ENCODE measurements at regions not wholly inside any gene's neighbourhood (a gene's known extent, or its start where the extent isn't known, plus 50 kb on each side); places are given as distances from the start of the nearest gene placed in this dataset.
"Not testable (repeated sequence)": the region's sequence is repeated elsewhere in the genome, so short reads cannot be mapped to it uniquely, and the experiment has no call there.

DNA sequence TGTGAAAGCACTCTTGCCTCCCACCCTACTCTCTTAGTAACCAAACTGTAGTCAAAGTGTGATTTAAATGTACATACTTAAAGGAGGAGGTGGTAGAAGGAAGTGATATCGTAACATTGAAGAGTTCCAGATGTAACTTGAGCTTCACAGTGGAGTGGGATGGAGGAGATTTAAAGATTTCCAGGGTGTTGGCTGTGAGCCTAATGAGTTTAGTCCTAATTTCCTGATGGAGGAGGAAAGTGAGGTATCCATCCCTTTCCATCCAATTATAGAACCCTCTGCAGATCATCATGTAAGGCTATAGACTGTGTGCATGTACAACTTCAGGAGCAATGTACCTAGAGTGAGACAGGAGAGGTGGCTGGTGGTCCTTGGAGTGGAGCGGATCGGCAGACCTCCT is 1163.9 kb upstream of the SEMA6A start:
- no peaks in the 10 kb centered on the region for H3K36me3 Mint-ChIP-seq (ENCODE audit: low read depth)
- H3K27ac Mint-ChIP-seq: no peak overlapping the region
- no peak for ATAC-seq (replicated peaks)
- H3K4me3 Mint-ChIP-seq: no peak overlapping the region
- no peaks in the 10 kb centered on the region for H3K27me3 Mint-ChIP-seq
- H3K4me1 Mint-ChIP-seq: no peaks in the 10 kb centered on the region
- peaks cover 18% of the 10 kb centered on the region for H3K9me3 Mint-ChIP-seq

GRCh38 chr5:117736698-117737097 is 1162.1 kb upstream of the SEMA6A start:
- H3K27me3 Mint-ChIP-seq: no peaks in the 10 kb centered on the region

DNA sequence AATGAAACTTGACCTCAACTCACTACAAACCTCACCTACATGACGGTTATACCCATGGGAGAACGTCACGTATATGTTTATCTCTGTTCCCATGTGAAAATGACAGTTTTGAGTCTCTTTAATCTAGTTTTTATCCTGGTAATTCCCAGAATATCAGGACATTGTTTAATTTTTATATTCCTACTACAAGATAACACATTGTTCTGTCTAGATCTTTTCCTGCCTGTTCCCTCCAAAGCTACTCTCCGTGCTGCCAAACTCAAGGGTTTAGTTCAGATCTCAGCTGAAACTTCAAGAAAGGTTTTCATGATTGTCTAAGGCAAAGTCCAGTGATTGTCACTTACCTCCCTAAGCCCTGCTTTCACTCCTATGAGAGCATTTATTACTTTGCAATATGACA is 1159.4 kb upstream of the SEMA6A start:
- H3K27ac Mint-ChIP-seq: no peak overlapping the region
- no peaks in the 10 kb centered on the region for H3K27me3 Mint-ChIP-seq
- H3K36me3 Mint-ChIP-seq (ENCODE audit: low read depth): no peaks in the 10 kb centered on the region
- H3K4me1 Mint-ChIP-seq: no peaks in the 10 kb centered on the region
- no peak for ATAC-seq (replicated peaks)
- peaks cover 24% of the 10 kb centered on the region for H3K9me3 Mint-ChIP-seq
- no peak overlapping the region for H3K4me3 Mint-ChIP-seq

More at GRCh38 chr5:117736698-117737097, 1162.1 kb upstream of the SEMA6A start:
- Mint-ChIP-seq H3K9me3 (peaks cover 18% of the 10 kb centered on the region), H3K4me1 (no peaks in the 10 kb centered on the region), H3K36me3 (ENCODE audit: low read depth) (no peaks in the 10 kb centered on the region), H3K27ac (no peak overlapping the region), H3K4me3 (no peak overlapping the region)
- no peak for ATAC-seq (replicated peaks)

DNA sequence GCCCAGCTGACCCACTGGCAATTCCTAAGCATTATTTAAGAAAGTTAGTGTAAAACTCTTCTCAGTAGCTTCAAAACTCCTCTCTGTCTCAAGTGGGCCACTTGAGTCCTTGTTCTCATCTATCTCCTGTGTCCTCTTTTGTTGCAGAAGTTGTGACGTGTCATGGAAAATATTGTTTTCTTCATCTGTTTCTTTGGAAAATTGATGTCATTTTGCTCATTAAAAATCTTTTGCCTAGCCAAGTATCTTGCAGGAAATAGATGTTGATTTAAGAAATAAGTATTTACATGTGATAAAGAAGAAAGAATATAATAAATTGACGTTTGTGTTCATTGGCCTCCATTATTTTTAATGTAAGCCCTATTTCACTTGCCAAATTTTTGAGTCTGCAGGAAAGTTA is 1158.4 kb upstream of the SEMA6A start:
- Mint-ChIP-seq H3K4me1 (no peaks in the 10 kb centered on the region), H3K27ac (no peak overlapping the region), H3K36me3 (ENCODE audit: low read depth) (no peaks in the 10 kb centered on the region)

GRCh38 chr5:117732264-117732663 is 1157.6 kb upstream of the SEMA6A start:
- Mint-ChIP-seq H3K27ac (no peak overlapping the region), H3K27me3 (no peaks in the 10 kb centered on the region), H3K4me3 (no peak overlapping the region), H3K36me3 (ENCODE audit: low read depth) (no peaks in the 10 kb centered on the region), H3K4me1 (no peaks in the 10 kb centered on the region), H3K9me3 (peaks cover 14% of the 10 kb centered on the region)
- no peak for ATAC-seq (replicated peaks)

More for the DNA sequence above, 1158.4 kb upstream of the SEMA6A start:
- H3K9me3 Mint-ChIP-seq: peaks cover 21% of the 10 kb centered on the region
- no peak overlapping the region for H3K4me3 Mint-ChIP-seq
- H3K27me3 Mint-ChIP-seq: no peaks in the 10 kb centered on the region
- ATAC-seq (replicated peaks): no peak

- no peak for ATAC-seq (replicated peaks)
- Mint-ChIP-seq H3K27me3 (no peaks in the 10 kb centered on the region), H3K36me3 (ENCODE audit: low read depth) (no peaks in the 10 kb centered on the region), H3K4me3 (no peak overlapping the region), H3K4me1 (no peaks in the 10 kb centered on the region), H3K9me3 (peaks cover 14% of the 10 kb centered on the region), H3K27ac (no peak overlapping the region)
Observed at GRCh38 chr5:117731446-117731845, 1156.8 kb upstream of the SEMA6A start.

GRCh38 chr5:117720784-117721183 is 1146.2 kb upstream of the SEMA6A start:
- not testable (repeated sequence) for H3K9me3 Mint-ChIP-seq; H3K4me1 Mint-ChIP-seq; H3K36me3 Mint-ChIP-seq (ENCODE audit: low read depth); ATAC-seq (replicated peaks); H3K4me3 Mint-ChIP-seq; H3K27me3 Mint-ChIP-seq; H3K27ac Mint-ChIP-seq

DNA sequence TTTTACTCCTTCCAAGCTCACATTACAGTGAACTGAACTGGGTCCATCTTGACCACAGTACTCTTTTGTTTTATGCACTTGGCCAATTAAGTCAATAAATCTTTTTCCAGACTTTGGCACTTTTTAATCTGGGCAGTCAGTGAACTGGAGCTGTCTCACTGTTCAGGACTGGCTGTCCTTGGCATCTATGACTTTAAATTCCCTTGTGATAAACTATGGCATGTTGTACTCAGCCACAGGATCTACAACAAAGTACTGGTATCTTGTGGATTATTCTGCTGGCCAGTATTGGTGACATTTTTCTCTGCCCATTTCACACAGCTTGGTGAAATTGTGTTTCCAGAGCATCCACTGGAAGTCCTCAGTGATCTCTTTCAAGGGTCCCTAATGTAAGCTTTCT is 1144.8 kb upstream of the SEMA6A start:
- peaks cover 16% of the 10 kb centered on the region for H3K9me3 Mint-ChIP-seq
- no peaks in the 10 kb centered on the region for H3K36me3 Mint-ChIP-seq (ENCODE audit: low read depth)
- no peak overlapping the region for H3K27ac Mint-ChIP-seq
- no peak overlapping the region for H3K4me3 Mint-ChIP-seq
- H3K4me1 Mint-ChIP-seq: no peaks in the 10 kb centered on the region
- no peak for ATAC-seq (replicated peaks)
- no peaks in the 10 kb centered on the region for H3K27me3 Mint-ChIP-seq

GRCh38 chr5:117713585-117714198 is 1139.1 kb upstream of the SEMA6A start:
- ATAC-seq (replicated peaks): no peak
- Mint-ChIP-seq H3K4me3 (no peak overlapping the region), H3K9me3 (peaks cover 17% of the 10 kb centered on the region), H3K36me3 (ENCODE audit: low read depth) (no peaks in the 10 kb centered on the region), H3K27ac (no peak overlapping the region), H3K4me1 (no peaks in the 10 kb centered on the region), H3K27me3 (no peaks in the 10 kb centered on the region)

GRCh38 chr5:117701062-117701461 is 1126.4 kb upstream of the SEMA6A start:
- no peaks in the 10 kb centered on the region for H3K27me3 Mint-ChIP-seq
- no peaks in the 10 kb centered on the region for H3K4me1 Mint-ChIP-seq
- peaks cover 18% of the 10 kb centered on the region for H3K9me3 Mint-ChIP-seq
- no peak overlapping the region for H3K27ac Mint-ChIP-seq
- no peak for ATAC-seq (replicated peaks)
- no peak overlapping the region for H3K4me3 Mint-ChIP-seq
- H3K36me3 Mint-ChIP-seq (ENCODE audit: low read depth): no peaks in the 10 kb centered on the region

- H3K4me1 Mint-ChIP-seq: no peaks in the 10 kb centered on the region
- no peak overlapping the region for H3K27ac Mint-ChIP-seq
- H3K9me3 Mint-ChIP-seq: peaks cover 8% of the 10 kb centered on the region
- H3K36me3 Mint-ChIP-seq (ENCODE audit: low read depth): no peaks in the 10 kb centered on the region
- ATAC-seq (replicated peaks): no peak
- H3K4me3 Mint-ChIP-seq: no peak overlapping the region
- no peaks in the 10 kb centered on the region for H3K27me3 Mint-ChIP-seq
Observed at GRCh38 chr5:117692606-117693005, 1118.0 kb upstream of the SEMA6A start.

- peaks cover 4% of the 10 kb centered on the region for H3K9me3 Mint-ChIP-seq
- no peaks in the 10 kb centered on the region for H3K36me3 Mint-ChIP-seq (ENCODE audit: low read depth)
- H3K4me1 Mint-ChIP-seq: no peaks in the 10 kb centered on the region
- H3K4me3 Mint-ChIP-seq: no peak overlapping the region
- no peak for ATAC-seq (replicated peaks)
- no peak overlapping the region for H3K27ac Mint-ChIP-seq
- no peaks in the 10 kb centered on the region for H3K27me3 Mint-ChIP-seq
Observed at GRCh38 chr5:117691081-117691870, 1116.7 kb upstream of the SEMA6A start.

DNA sequence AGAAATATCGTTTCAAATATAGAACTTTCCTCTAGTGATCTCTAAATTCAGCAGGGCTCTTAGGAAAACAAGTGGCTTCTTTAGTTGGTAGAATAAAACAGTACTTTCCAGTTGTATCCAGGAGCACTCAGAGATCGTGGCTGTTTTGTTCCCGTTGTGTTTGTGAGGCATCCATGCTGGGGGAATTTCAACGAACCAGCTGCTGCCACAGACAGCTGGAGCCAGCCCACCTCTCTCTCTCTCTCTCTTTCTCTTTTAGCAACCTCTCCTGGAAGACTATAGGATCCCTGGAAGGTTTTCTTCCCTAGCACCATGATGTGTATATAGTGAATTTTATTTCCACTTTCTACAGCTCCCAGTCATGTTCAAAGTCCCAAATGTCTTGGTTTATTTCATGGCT is 1116.0 kb upstream of the SEMA6A start:
- no peaks in the 10 kb centered on the region for H3K4me1 Mint-ChIP-seq
- no peaks in the 10 kb centered on the region for H3K27me3 Mint-ChIP-seq
- ATAC-seq (replicated peaks): no peak
- H3K9me3 Mint-ChIP-seq: peaks cover 4% of the 10 kb centered on the region
- H3K36me3 Mint-ChIP-seq (ENCODE audit: low read depth): no peaks in the 10 kb centered on the region
- no peak overlapping the region for H3K4me3 Mint-ChIP-seq
- no peak overlapping the region for H3K27ac Mint-ChIP-seq

GRCh38 chr5:117686926-117687325 is 1112.3 kb upstream of the SEMA6A start:
- Mint-ChIP-seq H3K9me3 (peaks cover 13% of the 10 kb centered on the region), H3K27me3 (no peaks in the 10 kb centered on the region), H3K36me3 (ENCODE audit: low read depth) (no peaks in the 10 kb centered on the region), H3K27ac (no peak overlapping the region), H3K4me3 (no peak overlapping the region), H3K4me1 (no peaks in the 10 kb centered on the region)
- ATAC-seq (replicated peaks): no peak

- H3K4me1 Mint-ChIP-seq: no peaks in the 10 kb centered on the region
- peaks cover 9% of the 10 kb centered on the region for H3K9me3 Mint-ChIP-seq
- no peaks in the 10 kb centered on the region for H3K27me3 Mint-ChIP-seq
- no peak overlapping the region for H3K27ac Mint-ChIP-seq
- no peak overlapping the region for H3K4me3 Mint-ChIP-seq
- ATAC-seq (replicated peaks): no peak
- no peaks in the 10 kb centered on the region for H3K36me3 Mint-ChIP-seq (ENCODE audit: low read depth)
Observed at GRCh38 chr5:117682416-117682815, 1107.8 kb upstream of the SEMA6A start.
